IMR-90 (cell line): ENCODE measurements at regions not wholly inside any gene's neighbourhood (a gene's known extent, or its start where the extent isn't known, plus 50 kb on each side); places are given as distances from the start of the nearest gene placed in this dataset.

Experiments
- ATAC-seq: fragments of 200-7000 bp; cut with Tn5 transposase; 2 replicates; pipeline ENCODE4 v1.9.1; 2020; ENCODE audit warnings: low read depth, mild to moderate bottlenecking, moderate library complexity
- BruUV-seq: library from RNA; stranded (reverse); fragments of 400-500 nt; replicated peaks from 2 replicates; lab custom pipeline; 2021; lab: Mats Ljungman, UMichigan
- CTCF ChIA-PET: fragments of 300-600 bp; formaldehyde crosslinking; extraction: SDS; loops from one replicate; lab custom pipeline; 2021; ENCODE audit warnings: antibody characterized with exemption; lab: Yijun Ruan, JAX
- POLR2A ChIA-PET: fragments of 300-600 bp; sonication (Branson Sonifier 250); formaldehyde crosslinking; loops from one replicate; lab custom pipeline; 2022; ENCODE audit warnings: antibody characterized with exemption; ENCODE audit not compliant: unreplicated experiment; lab: Charles Lee
- DNase-seq: peaks from one replicate; pipeline ENCODE4 v3.0.0; 2013
- H2AFZ ChIP-seq: replicated peaks from 2 replicates; pipeline ENCODE3; 2013; ENCODE audit warnings: low read length, mild to moderate bottlenecking; ENCODE audit not compliant: poor library complexity
- H2AK5ac ChIP-seq: 2 replicates; pipeline ENCODE4 v1.6.1; 2013; ENCODE audit warnings: low read depth, low read length, inconsistent platforms
- H2AK9ac ChIP-seq: replicated peaks from 2 replicates; pipeline ENCODE3; 2013; ENCODE audit warnings: mild to moderate bottlenecking, low read depth, low read length, moderate library complexity; ENCODE audit not compliant: poor library complexity
- H2BK120ac ChIP-seq: 2 replicates; pipeline ENCODE4 v1.6.1; 2013; ENCODE audit warnings: low read depth, low read length, inconsistent platforms
- H2BK15ac ChIP-seq: 3 replicates; pipeline ENCODE4 v1.6.1; 2013; ENCODE audit warnings: low read depth, low read length, inconsistent platforms
- H2BK20ac ChIP-seq: 2 replicates; pipeline ENCODE4 v1.6.1; 2013; ENCODE audit warnings: low read depth, mild to moderate bottlenecking, inconsistent platforms, low read length, moderate library complexity
- H2BK5ac ChIP-seq: 2 replicates; pipeline ENCODE4 v1.6.1; 2013; ENCODE audit warnings: mild to moderate bottlenecking, low read depth, low read length, inconsistent platforms; ENCODE audit not compliant: poor library complexity, severe bottlenecking
- H3K14ac ChIP-seq: replicated peaks from 2 replicates; pipeline ENCODE4 v1.6.1; 2013; ENCODE audit warnings: low read depth, low read length, inconsistent platforms
- H3K18ac ChIP-seq: 2 replicates; pipeline ENCODE4 v1.6.1; 2013; ENCODE audit warnings: low read depth, low read length, control low read depth
- H3K23ac ChIP-seq: 2 replicates; pipeline ENCODE4 v1.6.1; 2013; ENCODE audit warnings: low read depth, low read length, inconsistent platforms
- H3K27ac ChIP-seq: 2 replicates; pipeline ENCODE4 v1.5.1; 2013; ENCODE audit warnings: mild to moderate bottlenecking, control low read depth, low read length; ENCODE audit not compliant: insufficient read depth
- H3K27me3 ChIP-seq: 2 replicates; pipeline ENCODE4 v1.6.1; 2013; ENCODE audit warnings: low read length; ENCODE audit not compliant: control insufficient read depth, insufficient read depth
- H3K36me3 ChIP-seq: 2 replicates; pipeline ENCODE4 v1.6.1; 2013; ENCODE audit warnings: low read length, mixed read lengths; ENCODE audit not compliant: control insufficient read depth, insufficient read depth
- H3K4ac ChIP-seq: 2 replicates; pipeline ENCODE4 v1.6.1; 2013; ENCODE audit warnings: low read depth, low read length, inconsistent platforms
- H3K4me1 ChIP-seq: 2 replicates; pipeline ENCODE4 v1.6.1; 2013; ENCODE audit warnings: low read length, mixed read lengths; ENCODE audit not compliant: control insufficient read depth, insufficient read depth
- H3K4me2 ChIP-seq: 2 replicates; pipeline ENCODE4 v1.6.1; 2013; ENCODE audit warnings: low read depth, mild to moderate bottlenecking, control low read depth, low read length, moderate library complexity
- H3K4me3 ChIP-seq: 2 replicates; pipeline ENCODE4 v1.5.1; 2013; ENCODE audit warnings: low read depth, mild to moderate bottlenecking, control low read depth, low read length, moderate library complexity; ENCODE audit not compliant: insufficient read depth
- H3K56ac ChIP-seq: 2 replicates; pipeline ENCODE4 v1.6.1; 2013; ENCODE audit warnings: low read length, inconsistent platforms; ENCODE audit not compliant: insufficient read depth; ENCODE audit errors: extremely low read depth
- H3K79me1 ChIP-seq, 2 experiments: 2 replicates each; pipeline ENCODE4 v1.6.1; 2013; ENCODE audit warnings: low read length in 2 of 2, inconsistent platforms in 1 of 2, low read depth in 1 of 2
- H3K9ac ChIP-seq: 2 replicates; pipeline ENCODE4 v1.6.1; 2013; ENCODE audit warnings: low read depth, low read length, control low read depth
- H3K9me1 ChIP-seq: 2 replicates; pipeline ENCODE4 v1.6.1; 2013; ENCODE audit warnings: low read length, inconsistent platforms; ENCODE audit not compliant: insufficient read depth
- H3K9me3 ChIP-seq: 2 replicates; pipeline ENCODE4 v1.6.1; 2013; ENCODE audit warnings: low read length; ENCODE audit not compliant: control insufficient read depth, insufficient read depth
- H4K20me1 ChIP-seq: 2 replicates; pipeline ENCODE4 v1.6.1; 2013; ENCODE audit warnings: low read length, inconsistent platforms; ENCODE audit not compliant: insufficient read depth
- H4K5ac ChIP-seq: 2 replicates; pipeline ENCODE4 v1.6.1; 2013; ENCODE audit warnings: mild to moderate bottlenecking, low read depth, low read length, control low read depth
- H4K8ac ChIP-seq, 2 experiments: 2 replicates each; pipeline ENCODE4 v1.6.1; 2013; ENCODE audit warnings: low read depth in 2 of 2, low read length in 2 of 2, control low read depth in 1 of 2, inconsistent platforms in 1 of 2
- H4K91ac ChIP-seq: 2 replicates; pipeline ENCODE4 v1.6.1; 2013; ENCODE audit warnings: low read depth, low read length, inconsistent platforms; ENCODE audit not compliant: insufficient read depth
- BHLHE40 ChIP-seq: fragments of 150-350 bp; IDR thresholded peaks from 2 replicates; pipeline ENCODE4 v1.6.1; 2016; ENCODE audit warnings: mild to moderate bottlenecking, low read depth, low read length
- CHD1 ChIP-seq: IDR thresholded peaks from 2 replicates; pipeline ENCODE4 v1.6.1; 2012; ENCODE audit warnings: low read depth, low read length, improper control_type of control experiment
- FOS ChIP-seq: fragments of 150-350 bp; IDR thresholded peaks from 2 replicates; pipeline ENCODE4 v1.6.1; 2016; ENCODE audit warnings: low read depth, low read length
- MAFK ChIP-seq: IDR thresholded peaks from 2 replicates; pipeline ENCODE4 v1.6.1; 2012; ENCODE audit warnings: low read depth, low read length, improper control_type of control experiment
- MXI1 ChIP-seq: IDR thresholded peaks from 2 replicates; pipeline ENCODE4 v1.6.1; 2012; ENCODE audit warnings: low read depth, mild to moderate bottlenecking, low read length, moderate library complexity, borderline replicate concordance
- NFE2L2 ChIP-seq: fragments of 150-350 bp; IDR thresholded peaks from 2 replicates; pipeline ENCODE4 v1.6.1; 2016; ENCODE audit warnings: low read depth, mild to moderate bottlenecking, low read length
- POLR2A ChIP-seq: IDR thresholded peaks from 2 replicates; pipeline ENCODE4 v1.6.1; 2012; ENCODE audit warnings: mild to moderate bottlenecking, low read depth, low read length
- RAD21 ChIP-seq: IDR thresholded peaks from 2 replicates; pipeline ENCODE4 v1.6.1; 2012; ENCODE audit warnings: low read length, improper control_type of control experiment
- RCOR1 ChIP-seq: IDR thresholded peaks from 2 replicates; pipeline ENCODE4 v1.6.1; 2012; ENCODE audit warnings: mild to moderate bottlenecking, low read length, improper control_type of control experiment; ENCODE audit not compliant: insufficient replicate concordance
- RFX5 ChIP-seq: IDR thresholded peaks from 2 replicates; pipeline ENCODE4 v1.8.0; 2012; ENCODE audit warnings: low read depth, mild to moderate bottlenecking, low read length, moderate library complexity
- SMC3 ChIP-seq: fragments of 150-350 bp; IDR thresholded peaks from 2 replicates; pipeline ENCODE4 v1.6.1; 2016; ENCODE audit warnings: low read depth, mild to moderate bottlenecking, antibody characterized with exemption, low read length, moderate library complexity
- WGBS, 2 experiments: methylation state at CpG; one replicate each; pipeline versions ENCODE4 v1.1.5 to v1.1.7; 2013; ENCODE audit warnings: missing lambda C conversion rate in 2 of 2; ENCODE audit not compliant: insufficient read length in 1 of 2; ENCODE audit errors: extremely low coverage in 2 of 2; 5-methylcytosine and 5-hydroxymethylcytosine counted together
- dilution Hi-C: fragments of 300-500 bp; cut with HindIII; formaldehyde crosslinking; loops from one replicate; pipeline ENCODE4 v1.14.3; 2018; ENCODE audit warnings: low sequenced_read_pairs; ENCODE audit not compliant: unreplicated experiment
- in situ Hi-C: fragments of 300-500 bp; cut with MboI; formaldehyde crosslinking; loops from 3 replicates; pipeline ENCODE4 v1.14.3; 2019; ENCODE audit warnings: low sequenced_read_pairs, inconsistent platforms, mixed read lengths
- intact Hi-C: fragments of 100-400 bp; cut with micrococcal nuclease; formaldehyde crosslinking; loops from 2 replicates; pipeline ENCODE4 v1.10.0; 2022
- TF ChIP-seq, protein P1 (sequence below): conservative IDR thresholded peaks from 2 replicates; pipeline ENCODE4 v1.5.1; 2012; ENCODE audit warnings: mild to moderate bottlenecking, low read depth, low read length, improper control_type of control experiment
- TF ChIP-seq, protein P2 (sequence below): fragments of 150-350 bp; IDR thresholded peaks from 2 replicates; pipeline ENCODE4 v1.6.1; 2016; ENCODE audit warnings: low read depth, mild to moderate bottlenecking, low read length, moderate library complexity, borderline replicate concordance
- TF ChIP-seq, protein P3 (sequence below): fragments of 150-350 bp; IDR thresholded peaks from 2 replicates; pipeline ENCODE4 v1.6.1; 2017; ENCODE audit warnings: mild to moderate bottlenecking, antibody characterized with exemption, low read length, low read depth

DNA sequence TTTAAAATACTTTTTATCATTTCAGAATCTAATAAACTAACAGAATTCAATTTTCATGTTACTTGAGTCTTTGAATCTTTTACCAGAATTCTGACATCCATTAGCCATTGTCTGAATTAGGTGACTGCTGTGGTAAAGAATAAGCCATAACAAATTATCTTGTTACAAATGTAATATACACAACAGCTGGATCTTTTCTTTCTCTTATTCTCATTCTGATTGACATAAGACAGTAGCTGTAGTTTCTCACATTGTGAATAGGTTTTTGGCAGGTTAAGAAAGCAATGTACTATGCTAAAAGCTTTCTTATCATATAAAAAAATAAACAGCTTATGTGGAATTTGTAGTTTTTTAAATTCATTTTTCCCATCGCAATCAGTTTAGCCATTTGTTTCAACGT, 734.0 kb upstream of the PCDH9 start:
- H3K9ac ChIP-seq: no peak overlapping the region
- no peaks in the 10 kb centered on the region for H3K9me1 ChIP-seq
- no peak for DNase-seq
- no peak overlapping the region for H2BK5ac ChIP-seq
- H3K4me3 ChIP-seq: no peak overlapping the region
- H3K79me1 ChIP-seq: no peaks in the 10 kb centered on the region
- no peak for TF ChIP-seq NFE2L2
- TF ChIP-seq RAD21: no peak
- TF ChIP-seq SMC3: no peak
- TF ChIP-seq MXI1: no peak
- TF ChIP-seq, protein P1, sequence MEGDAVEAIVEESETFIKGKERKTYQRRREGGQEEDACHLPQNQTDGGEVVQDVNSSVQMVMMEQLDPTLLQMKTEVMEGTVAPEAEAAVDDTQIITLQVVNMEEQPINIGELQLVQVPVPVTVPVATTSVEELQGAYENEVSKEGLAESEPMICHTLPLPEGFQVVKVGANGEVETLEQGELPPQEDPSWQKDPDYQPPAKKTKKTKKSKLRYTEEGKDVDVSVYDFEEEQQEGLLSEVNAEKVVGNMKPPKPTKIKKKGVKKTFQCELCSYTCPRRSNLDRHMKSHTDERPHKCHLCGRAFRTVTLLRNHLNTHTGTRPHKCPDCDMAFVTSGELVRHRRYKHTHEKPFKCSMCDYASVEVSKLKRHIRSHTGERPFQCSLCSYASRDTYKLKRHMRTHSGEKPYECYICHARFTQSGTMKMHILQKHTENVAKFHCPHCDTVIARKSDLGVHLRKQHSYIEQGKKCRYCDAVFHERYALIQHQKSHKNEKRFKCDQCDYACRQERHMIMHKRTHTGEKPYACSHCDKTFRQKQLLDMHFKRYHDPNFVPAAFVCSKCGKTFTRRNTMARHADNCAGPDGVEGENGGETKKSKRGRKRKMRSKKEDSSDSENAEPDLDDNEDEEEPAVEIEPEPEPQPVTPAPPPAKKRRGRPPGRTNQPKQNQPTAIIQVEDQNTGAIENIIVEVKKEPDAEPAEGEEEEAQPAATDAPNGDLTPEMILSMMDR: no peak
- no peak for TF ChIP-seq FOS
- TF ChIP-seq, protein P2, sequence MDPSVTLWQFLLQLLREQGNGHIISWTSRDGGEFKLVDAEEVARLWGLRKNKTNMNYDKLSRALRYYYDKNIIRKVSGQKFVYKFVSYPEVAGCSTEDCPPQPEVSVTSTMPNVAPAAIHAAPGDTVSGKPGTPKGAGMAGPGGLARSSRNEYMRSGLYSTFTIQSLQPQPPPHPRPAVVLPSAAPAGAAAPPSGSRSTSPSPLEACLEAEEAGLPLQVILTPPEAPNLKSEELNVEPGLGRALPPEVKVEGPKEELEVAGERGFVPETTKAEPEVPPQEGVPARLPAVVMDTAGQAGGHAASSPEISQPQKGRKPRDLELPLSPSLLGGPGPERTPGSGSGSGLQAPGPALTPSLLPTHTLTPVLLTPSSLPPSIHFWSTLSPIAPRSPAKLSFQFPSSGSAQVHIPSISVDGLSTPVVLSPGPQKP: no peak
- TF ChIP-seq, protein P3, sequence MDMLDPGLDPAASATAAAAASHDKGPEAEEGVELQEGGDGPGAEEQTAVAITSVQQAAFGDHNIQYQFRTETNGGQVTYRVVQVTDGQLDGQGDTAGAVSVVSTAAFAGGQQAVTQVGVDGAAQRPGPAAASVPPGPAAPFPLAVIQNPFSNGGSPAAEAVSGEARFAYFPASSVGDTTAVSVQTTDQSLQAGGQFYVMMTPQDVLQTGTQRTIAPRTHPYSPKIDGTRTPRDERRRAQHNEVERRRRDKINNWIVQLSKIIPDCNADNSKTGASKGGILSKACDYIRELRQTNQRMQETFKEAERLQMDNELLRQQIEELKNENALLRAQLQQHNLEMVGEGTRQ: no peak
- no peak for TF ChIP-seq CHD1
- no peak for TF ChIP-seq MAFK
- TF ChIP-seq BHLHE40: no peak
- TF ChIP-seq RFX5: no peak
- TF ChIP-seq RCOR1: no peak
- no peak for TF ChIP-seq POLR2A
- in situ Hi-C loops: no loop called here
- BruUV-seq: no TSS peak
- H4K5ac ChIP-seq: no peak overlapping the region
- no peak overlapping the region for H4K91ac ChIP-seq
- H2BK15ac ChIP-seq: no peak overlapping the region
- H3K14ac ChIP-seq: no peak overlapping the region
- H3K9me3 ChIP-seq: no peaks in the 10 kb centered on the region
- no peak overlapping the region for H3K23ac ChIP-seq
- H3K4me2 ChIP-seq: no peak overlapping the region
- WGBS, 2 experiments: no CpG with 5 or more reads among the region's 2 CpGs
- H3K4me1 ChIP-seq: no peaks in the 10 kb centered on the region
- CTCF ChIA-PET: no interaction called here
- H3K27ac ChIP-seq: no peak overlapping the region
- H3K36me3 ChIP-seq: no peaks in the 10 kb centered on the region
- intact Hi-C loops: no loop called here
- H3K27me3 ChIP-seq: no peaks in the 10 kb centered on the region
- ATAC-seq: no peak
- H4K20me1 ChIP-seq: no peaks in the 10 kb centered on the region
- H4K8ac ChIP-seq: no peak overlapping the region
- H2AK5ac ChIP-seq: no peak overlapping the region
- no peak overlapping the region for H2AFZ ChIP-seq
- no peak overlapping the region for H2BK20ac ChIP-seq
- H2BK120ac ChIP-seq: no peak overlapping the region
- H2AK9ac ChIP-seq: no peak overlapping the region
- no peak overlapping the region for H3K56ac ChIP-seq
- dilution Hi-C loops: no loop called here
- H3K18ac ChIP-seq: no peak overlapping the region
- H3K4ac ChIP-seq: no peak overlapping the region
- POLR2A ChIA-PET: no interaction called here
